Upper lobe of left lung (tissue), 4 donors: ENCODE measurements at regions not wholly inside any gene's neighbourhood (a gene's known extent, or its start where the extent isn't known, plus 50 kb on each side); places are given as distances from the start of the nearest gene placed in this dataset.

Experiments used
- CTCF ChIP-seq, 6 experiments: fragments of 450-650 bp in 4 of 6; fragments of 200-600 bp in 2 of 6; sonication (generic) in 2 of 6; IDR thresholded peaks; one replicate each; pipeline ENCODE4 v1.5.1; 2016 to 2019; ENCODE audit warnings: antibody characterized with exemption in 6 of 6
- POLR2AphosphoS5 ChIP-seq, 2 donors: sonication (generic); formaldehyde crosslinking; IDR thresholded peaks; one replicate each; pipeline ENCODE4 v1.5.1; 2017; ENCODE audit warnings: antibody characterized with exemption in 2 of 2

GRCh38 chr15:25600751-25601150 lies 161.9 kb upstream of the UBE3A start:
- TF ChIP-seq CTCF (IDR thresholded peaks at IDR 0.05) (no peak), POLR2AphosphoS5 (IDR thresholded peaks at IDR 0.05) (no peak)
